ENCODE measurements at regions not wholly inside any gene's neighbourhood (a gene's known extent, or its start where the extent isn't known, plus 50 kb on each side); places are given as distances from the start of the nearest gene placed in this dataset.

DNA sequence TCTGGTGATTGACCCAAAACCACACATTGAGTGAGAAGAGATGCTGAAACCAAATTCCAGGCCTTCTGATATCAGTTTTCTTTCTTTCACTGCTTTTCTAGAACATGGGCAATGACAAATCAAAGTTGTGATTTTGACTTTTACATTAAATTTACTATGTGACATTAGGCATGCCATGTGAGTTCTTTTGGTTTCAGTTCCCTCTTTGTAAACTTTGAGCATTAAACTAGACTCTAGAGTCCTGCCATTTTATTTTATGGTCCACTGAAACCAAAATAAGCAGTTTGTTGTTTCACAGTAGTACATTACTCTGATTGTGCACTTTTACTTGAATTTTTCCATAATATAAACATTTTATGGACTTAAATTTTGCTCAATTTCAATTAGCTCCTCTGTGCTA lies 381.1 kb upstream of the SEMA3D start:
- no peak for DNase-seq
- Mint-ChIP-seq H3K27ac (no peak overlapping the region), H3K36me3 (ENCODE audit: low read depth) (no peaks in the 10 kb centered on the region), H3K4me3 (no peak overlapping the region), H3K27me3 (ENCODE audit: insufficient read depth) (no peaks in the 10 kb centered on the region), H3K4me1 (ENCODE audit: low read depth) (no peaks in the 10 kb centered on the region), H3K9me3 (no peaks in the 10 kb centered on the region)
- TF ChIP-seq, protein P1, sequence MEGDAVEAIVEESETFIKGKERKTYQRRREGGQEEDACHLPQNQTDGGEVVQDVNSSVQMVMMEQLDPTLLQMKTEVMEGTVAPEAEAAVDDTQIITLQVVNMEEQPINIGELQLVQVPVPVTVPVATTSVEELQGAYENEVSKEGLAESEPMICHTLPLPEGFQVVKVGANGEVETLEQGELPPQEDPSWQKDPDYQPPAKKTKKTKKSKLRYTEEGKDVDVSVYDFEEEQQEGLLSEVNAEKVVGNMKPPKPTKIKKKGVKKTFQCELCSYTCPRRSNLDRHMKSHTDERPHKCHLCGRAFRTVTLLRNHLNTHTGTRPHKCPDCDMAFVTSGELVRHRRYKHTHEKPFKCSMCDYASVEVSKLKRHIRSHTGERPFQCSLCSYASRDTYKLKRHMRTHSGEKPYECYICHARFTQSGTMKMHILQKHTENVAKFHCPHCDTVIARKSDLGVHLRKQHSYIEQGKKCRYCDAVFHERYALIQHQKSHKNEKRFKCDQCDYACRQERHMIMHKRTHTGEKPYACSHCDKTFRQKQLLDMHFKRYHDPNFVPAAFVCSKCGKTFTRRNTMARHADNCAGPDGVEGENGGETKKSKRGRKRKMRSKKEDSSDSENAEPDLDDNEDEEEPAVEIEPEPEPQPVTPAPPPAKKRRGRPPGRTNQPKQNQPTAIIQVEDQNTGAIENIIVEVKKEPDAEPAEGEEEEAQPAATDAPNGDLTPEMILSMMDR (IDR thresholded peaks at IDR 0.05), result no peak

DNA sequence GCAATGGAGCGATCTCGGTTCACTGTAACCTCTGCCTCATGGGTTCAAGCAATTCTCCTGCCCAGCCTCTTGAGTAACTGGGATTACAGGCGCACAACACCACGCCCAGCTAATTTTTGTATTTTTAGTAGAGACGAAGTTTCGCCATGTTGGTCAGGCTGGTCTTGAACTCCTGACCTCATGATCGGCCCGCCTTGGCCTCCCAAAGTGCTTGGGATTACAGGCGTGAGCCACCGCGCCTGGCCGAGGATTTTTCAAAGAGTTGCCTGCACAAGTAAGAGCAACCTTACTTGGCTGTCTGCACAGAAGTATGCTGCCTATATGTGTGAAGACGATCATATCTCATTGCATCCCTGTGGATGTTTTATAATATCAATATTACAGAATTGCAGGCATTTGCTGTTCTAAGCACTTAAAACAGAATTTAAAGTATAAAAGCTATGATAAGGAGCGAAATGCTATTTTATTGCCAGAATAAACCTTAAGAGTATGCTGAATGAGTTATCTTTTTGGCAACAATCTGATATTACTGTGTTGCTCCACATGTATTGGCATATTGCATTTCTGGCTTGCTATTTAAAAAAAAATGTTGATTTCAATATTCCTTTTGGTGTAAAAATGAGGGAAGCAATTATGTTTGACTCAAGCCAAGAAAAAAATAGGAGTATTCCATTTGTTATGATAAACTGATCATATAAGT lies 379.4 kb upstream of the SEMA3D start:
- Mint-ChIP-seq H3K27ac (no peak overlapping the region), H3K4me1 (ENCODE audit: low read depth) (no peaks in the 10 kb centered on the region), H3K27me3 (ENCODE audit: insufficient read depth) (no peaks in the 10 kb centered on the region), H3K9me3 (no peaks in the 10 kb centered on the region), H3K4me3 (no peak overlapping the region), H3K36me3 (ENCODE audit: low read depth) (no peaks in the 10 kb centered on the region)
- TF ChIP-seq, protein P1 (IDR thresholded peaks at IDR 0.05), result no peak
- DNase-seq, result no peak

DNA sequence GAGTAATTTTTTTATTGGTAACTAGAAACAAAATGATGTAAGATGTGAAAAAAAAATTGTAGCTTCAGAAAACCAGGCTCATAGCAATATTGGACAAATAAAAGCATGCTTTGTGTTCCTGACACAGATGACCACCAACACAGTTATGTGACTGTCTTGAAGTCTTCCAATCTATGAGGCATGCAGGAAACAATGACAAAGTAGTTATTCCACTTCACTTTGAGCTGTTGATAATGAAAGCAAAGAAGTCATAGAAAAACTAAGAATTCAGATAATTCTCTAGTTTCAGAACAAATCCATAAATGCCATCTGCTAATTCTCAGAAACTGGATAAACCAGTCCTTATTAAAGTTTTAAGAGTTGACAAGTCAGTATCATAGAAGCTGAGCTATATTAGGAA lies 378.4 kb upstream of the SEMA3D start:
- DNase-seq, result peak; percentile 4
- TF ChIP-seq, protein P1 (IDR thresholded peaks at IDR 0.05), result no peak

DNA sequence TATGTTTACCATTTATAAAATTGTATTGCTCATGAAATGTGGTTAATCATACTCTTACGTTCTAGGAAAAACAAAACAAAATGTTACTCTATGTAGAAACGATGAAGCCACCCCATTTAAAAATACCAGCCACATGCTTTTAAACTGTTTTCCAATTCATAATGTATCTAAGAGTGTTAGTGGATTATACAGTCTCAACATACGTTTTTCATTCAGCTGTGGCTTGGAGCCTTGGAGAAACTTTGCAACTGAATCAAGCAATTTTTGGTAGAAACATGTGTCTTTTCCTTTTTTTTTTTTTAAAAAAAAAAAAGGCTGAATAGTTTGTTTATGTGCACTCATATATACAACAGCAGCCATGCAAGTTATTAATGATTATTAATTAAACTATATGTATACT lies 378.0 kb upstream of the SEMA3D start:
- TF ChIP-seq, protein P1 (IDR thresholded peaks at IDR 0.05), result no peak
- Mint-ChIP-seq H3K27me3 (ENCODE audit: insufficient read depth) (no peaks in the 10 kb centered on the region), H3K36me3 (ENCODE audit: low read depth) (no peaks in the 10 kb centered on the region), H3K4me1 (ENCODE audit: low read depth) (no peaks in the 10 kb centered on the region), H3K4me3 (no peak overlapping the region), H3K9me3 (no peaks in the 10 kb centered on the region), H3K27ac (no peak overlapping the region)
- no peak for DNase-seq

More for the DNA sequence above, 378.4 kb upstream of the SEMA3D start:
- no peaks in the 10 kb centered on the region for H3K9me3 Mint-ChIP-seq
- H3K27ac Mint-ChIP-seq, result no peak overlapping the region
- no peaks in the 10 kb centered on the region for H3K36me3 Mint-ChIP-seq (ENCODE audit: low read depth)
- no peaks in the 10 kb centered on the region for H3K27me3 Mint-ChIP-seq (ENCODE audit: insufficient read depth)
- H3K4me1 Mint-ChIP-seq (ENCODE audit: low read depth), result no peaks in the 10 kb centered on the region
- no peak overlapping the region for H3K4me3 Mint-ChIP-seq

DNA sequence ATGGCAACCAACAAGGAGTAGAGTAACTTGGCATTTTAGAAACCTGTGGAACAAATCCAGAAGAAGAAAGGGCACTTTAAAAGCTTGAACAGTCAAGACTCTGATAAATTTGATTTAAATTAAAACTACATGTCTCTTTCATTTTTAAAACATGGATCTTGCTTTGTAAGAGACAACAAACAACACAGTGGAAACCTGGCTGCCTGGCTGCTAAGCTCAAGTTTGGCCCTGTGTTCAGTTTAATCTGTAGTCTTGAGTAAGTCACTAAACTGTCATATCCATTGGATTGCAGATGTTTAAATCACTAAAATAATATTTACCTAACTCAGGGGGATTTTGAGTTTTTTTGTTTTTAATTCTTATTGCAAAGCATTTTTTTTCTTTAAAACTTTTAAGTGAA lies 374.9 kb upstream of the SEMA3D start:
- no peaks in the 10 kb centered on the region for H3K4me1 Mint-ChIP-seq (ENCODE audit: low read depth)
- no peak for DNase-seq
- H3K9me3 Mint-ChIP-seq, result no peaks in the 10 kb centered on the region
- no peaks in the 10 kb centered on the region for H3K36me3 Mint-ChIP-seq (ENCODE audit: low read depth)
- TF ChIP-seq, protein P1 (IDR thresholded peaks at IDR 0.05), result no peak
- no peak overlapping the region for H3K27ac Mint-ChIP-seq
- H3K4me3 Mint-ChIP-seq, result no peak overlapping the region
- H3K27me3 Mint-ChIP-seq (ENCODE audit: insufficient read depth), result no peaks in the 10 kb centered on the region
